Upper lobe of left lung (tissue), 4 donors: ENCODE measurements at regions not wholly inside any gene's neighbourhood (a gene's known extent, or its start where the extent isn't known, plus 50 kb on each side); places are given as distances from the start of the nearest gene placed in this dataset.

ENCODE experiments used
- POLR2A ChIP-seq, 4 donors: fragments of 450-650 bp; IDR thresholded peaks; one replicate each; pipeline ENCODE4 v1.5.1; 2016 to 2017; ENCODE audit warnings: antibody characterized with exemption in 4 of 4, mild to moderate bottlenecking in 2 of 4
- POLR2AphosphoS5 ChIP-seq, 2 donors: sonication (generic); formaldehyde crosslinking; IDR thresholded peaks; one replicate each; pipeline ENCODE4 v1.5.1; 2017; ENCODE audit warnings: antibody characterized with exemption in 2 of 2
- TF ChIP-seq, protein P1 (sequence below), 6 experiments: fragments of 450-650 bp in 4 of 6; fragments of 200-600 bp in 2 of 6; sonication (generic) in 2 of 6; IDR thresholded peaks; one replicate each; pipeline ENCODE4 v1.5.1; 2016 to 2019; ENCODE audit warnings: antibody characterized with exemption in 6 of 6

DNA sequence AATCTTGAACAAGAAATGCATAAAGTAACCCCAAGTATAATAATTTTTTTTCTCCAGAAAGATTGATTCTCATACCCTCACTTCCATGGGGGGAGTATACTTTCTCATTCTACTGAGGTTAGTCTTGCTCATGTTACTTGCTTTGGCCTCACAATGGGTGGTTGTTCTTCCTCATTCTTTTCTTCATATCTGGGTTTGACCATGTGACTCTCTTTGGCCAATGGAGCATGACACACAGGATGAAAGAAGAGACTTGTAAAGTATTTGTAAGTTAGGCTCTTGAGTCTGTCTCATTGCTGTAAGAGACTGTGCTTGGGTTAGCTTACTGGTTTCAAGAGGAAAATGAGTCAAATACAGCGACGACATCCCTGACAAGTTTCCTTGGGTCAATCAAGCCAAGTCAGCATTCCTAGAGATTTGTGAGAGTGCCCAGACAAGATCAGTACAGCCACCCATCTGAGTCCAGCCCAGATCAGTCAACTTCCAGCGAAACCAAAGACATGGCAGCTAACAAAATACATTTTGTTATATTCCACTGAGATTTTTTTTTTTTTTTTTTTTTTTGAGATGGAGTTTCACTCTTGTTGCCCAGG lies 970.2 kb downstream of the BCL11A start:
- TF ChIP-seq, protein P1, sequence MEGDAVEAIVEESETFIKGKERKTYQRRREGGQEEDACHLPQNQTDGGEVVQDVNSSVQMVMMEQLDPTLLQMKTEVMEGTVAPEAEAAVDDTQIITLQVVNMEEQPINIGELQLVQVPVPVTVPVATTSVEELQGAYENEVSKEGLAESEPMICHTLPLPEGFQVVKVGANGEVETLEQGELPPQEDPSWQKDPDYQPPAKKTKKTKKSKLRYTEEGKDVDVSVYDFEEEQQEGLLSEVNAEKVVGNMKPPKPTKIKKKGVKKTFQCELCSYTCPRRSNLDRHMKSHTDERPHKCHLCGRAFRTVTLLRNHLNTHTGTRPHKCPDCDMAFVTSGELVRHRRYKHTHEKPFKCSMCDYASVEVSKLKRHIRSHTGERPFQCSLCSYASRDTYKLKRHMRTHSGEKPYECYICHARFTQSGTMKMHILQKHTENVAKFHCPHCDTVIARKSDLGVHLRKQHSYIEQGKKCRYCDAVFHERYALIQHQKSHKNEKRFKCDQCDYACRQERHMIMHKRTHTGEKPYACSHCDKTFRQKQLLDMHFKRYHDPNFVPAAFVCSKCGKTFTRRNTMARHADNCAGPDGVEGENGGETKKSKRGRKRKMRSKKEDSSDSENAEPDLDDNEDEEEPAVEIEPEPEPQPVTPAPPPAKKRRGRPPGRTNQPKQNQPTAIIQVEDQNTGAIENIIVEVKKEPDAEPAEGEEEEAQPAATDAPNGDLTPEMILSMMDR (IDR thresholded peaks at IDR 0.05) = no peak
- TF ChIP-seq POLR2A (IDR thresholded peaks at IDR 0.05) = no peak
- no peak for TF ChIP-seq POLR2AphosphoS5 (IDR thresholded peaks at IDR 0.05)
